OCI-LY7 (cell line): ENCODE measurements at regions not wholly inside any gene's neighbourhood (a gene's known extent, or its start where the extent isn't known, plus 50 kb on each side); places are given as distances from the start of the nearest gene placed in this dataset.

ENCODE experiments used
- BruUV-seq: library from RNA; stranded (reverse); fragments of 400-500 nt; replicated peaks from 2 replicates; lab custom pipeline; 2021; lab: Mats Ljungman, UMichigan
- CTCF ChIA-PET: fragments of 300-600 bp; sonication (Branson Sonifier 250); formaldehyde crosslinking; loops from one replicate; lab custom pipeline; 2022; ENCODE audit warnings: antibody characterized with exemption; ENCODE audit not compliant: unreplicated experiment; lab: Charles Lee
- POLR2A ChIA-PET: fragments of 300-600 bp; sonication (Branson Sonifier 250); formaldehyde crosslinking; loops from one replicate; lab custom pipeline; 2022; ENCODE audit warnings: antibody characterized with exemption; lab: Charles Lee
- DNase-seq: peaks from one replicate; pipeline ENCODE4 v3.0.0-alpha.2; 2015; ENCODE audit warnings: low spot score
- H2AFZ ChIP-seq: fragments of 200-600 bp; sonication (generic), shearing (Covaris generic); 2 replicates; pipeline ENCODE4 v1.6.1; 2014; ENCODE audit warnings: mild to moderate bottlenecking, antibody characterized with exemption, low read length, moderate library complexity
- H3K27ac ChIP-seq: fragments of 200-600 bp; sonication (generic); 2 replicates; pipeline ENCODE4 v1.5.1; 2014; ENCODE audit warnings: mixed run types, low read depth, mild to moderate bottlenecking, moderate library complexity, low read length, inconsistent platforms; ENCODE audit not compliant: poor library complexity, severe bottlenecking
- H3K36me3 ChIP-seq: fragments of 200-600 bp; sonication (generic); 2 replicates; pipeline ENCODE4 v1.6.1; 2014; ENCODE audit warnings: mild to moderate bottlenecking, antibody characterized with exemption, low read length, moderate library complexity, mixed read lengths; ENCODE audit not compliant: insufficient read depth
- H3K4me1 ChIP-seq: fragments of 200-600 bp; sonication (generic); 2 replicates; pipeline ENCODE4 v1.5.1; 2014; ENCODE audit warnings: mild to moderate bottlenecking, low read length; ENCODE audit not compliant: insufficient read depth, poor library complexity, severe bottlenecking
- H3K4me2 ChIP-seq: fragments of 200-600 bp; sonication (generic); 2 replicates; pipeline ENCODE4 v1.6.1; 2014; ENCODE audit warnings: mild to moderate bottlenecking, low read length
- H3K4me3 ChIP-seq: fragments of 200-600 bp; sonication (generic); 2 replicates; pipeline ENCODE4 v1.5.1; 2014; ENCODE audit warnings: mild to moderate bottlenecking, low read depth, low read length; ENCODE audit not compliant: poor library complexity, severe bottlenecking
- H3K79me2 ChIP-seq: fragments of 200-600 bp; sonication (generic); 2 replicates; pipeline ENCODE4 v1.6.1; 2016; ENCODE audit warnings: low read depth, mild to moderate bottlenecking, low read length, moderate library complexity, mixed read lengths; ENCODE audit not compliant: insufficient read depth
- H3K9me2 ChIP-seq: fragments of 200-600 bp; sonication (generic); 2 replicates; pipeline ENCODE4 v1.6.1; 2016; ENCODE audit warnings: mild to moderate bottlenecking, low read length, mixed read lengths; ENCODE audit not compliant: insufficient read depth
- H3K9me3 ChIP-seq: fragments of 200-600 bp; sonication (generic); 2 replicates; pipeline ENCODE4 v1.6.1; 2014; ENCODE audit warnings: mild to moderate bottlenecking, mixed run types, low read length, mixed read lengths
- H4K20me1 ChIP-seq: fragments of 200-600 bp; sonication (generic); 2 replicates; pipeline ENCODE4 v1.6.1; 2014; ENCODE audit warnings: mild to moderate bottlenecking, antibody characterized with exemption, low read length, moderate library complexity, mixed read lengths; ENCODE audit not compliant: insufficient read depth
- CTCF ChIP-seq: fragments of 200-600 bp; sonication (generic); conservative IDR thresholded peaks from 2 replicates; pipeline ENCODE4 v1.5.1; 2014; ENCODE audit warnings: mild to moderate bottlenecking, antibody characterized with exemption, low read length, moderate library complexity, mixed read lengths
- EZH2phosphoT487 ChIP-seq: fragments of 200-600 bp; sonication (generic); IDR thresholded peaks from 2 replicates; pipeline ENCODE4 v1.6.1; 2018; ENCODE audit warnings: low read depth, borderline replicate concordance, mild to moderate bottlenecking, mixed run types, antibody characterized with exemption, low read length, moderate library complexity, mixed read lengths
- intact Hi-C: fragments of 100-400 bp; cut with micrococcal nuclease; formaldehyde crosslinking; loops from one replicate; pipeline ENCODE4 v1.10.0; 2022; ENCODE audit not compliant: unreplicated experiment

- no peak overlapping the region for H3K4me3 ChIP-seq
- POLR2A ChIA-PET, result interaction anchor here (0.8 kb wide), 1 partner anchor 13 kb away, joined by 3 read pairs; no protein-coding TSS in a partner anchor
- CTCF ChIA-PET, result no interaction called here
- H3K4me1 ChIP-seq, result no peaks in the 10 kb centered on the region
- DNase-seq, result no peak
- no peak overlapping the region for H2AFZ ChIP-seq
- H3K27ac ChIP-seq, result no peak overlapping the region
- H3K79me2 ChIP-seq, result no peaks in the 10 kb centered on the region
- BruUV-seq, result no TSS peak
- no peaks in the 10 kb centered on the region for H4K20me1 ChIP-seq
- no peak overlapping the region for H3K4me2 ChIP-seq
- intact Hi-C loops, result no loop called here
- H3K36me3 ChIP-seq, result no peaks in the 10 kb centered on the region
- no peaks in the 10 kb centered on the region for H3K9me3 ChIP-seq
- TF ChIP-seq EZH2phosphoT487 (no peak), CTCF (no peak)
- H3K9me2 ChIP-seq, result no peaks in the 10 kb centered on the region
These were observed 479.7 kb upstream of the PCDH15 start for GRCh38 chr10:55280696-55281095.

- intact Hi-C loops, result no loop called here
- CTCF ChIA-PET, result no interaction called here
- H3K4me1 ChIP-seq, result no peaks in the 10 kb centered on the region
- DNase-seq, result no peak
- H3K9me3 ChIP-seq, result no peaks in the 10 kb centered on the region
- no peaks in the 10 kb centered on the region for H4K20me1 ChIP-seq
- H3K27ac ChIP-seq, result no peak overlapping the region
- no peaks in the 10 kb centered on the region for H3K79me2 ChIP-seq
- no peak overlapping the region for H2AFZ ChIP-seq
- POLR2A ChIA-PET, result no interaction called here
- H3K9me2 ChIP-seq, result no peaks in the 10 kb centered on the region
- H3K4me2 ChIP-seq, result no peak overlapping the region
- TF ChIP-seq EZH2phosphoT487 (no peak), CTCF (no peak)
- H3K4me3 ChIP-seq, result no peak overlapping the region
- BruUV-seq, result no TSS peak
- H3K36me3 ChIP-seq, result no peaks in the 10 kb centered on the region
These were observed 476.5 kb upstream of the PCDH15 start for GRCh38 chr10:55277549-55277948.

GRCh38 chr10:55274367-55274766 is 473.3 kb upstream of the PCDH15 start:
- Histone ChIP-seq H3K4me2 (no peak overlapping the region), H3K4me1 (no peaks in the 10 kb centered on the region), H3K36me3 (no peaks in the 10 kb centered on the region), H3K27ac (no peak overlapping the region), H4K20me1 (no peaks in the 10 kb centered on the region), H3K9me3 (no peaks in the 10 kb centered on the region), H3K4me3 (no peak overlapping the region), H2AFZ (no peak overlapping the region), H3K79me2 (no peaks in the 10 kb centered on the region), H3K9me2 (no peaks in the 10 kb centered on the region)
- no peak for DNase-seq
- BruUV-seq, result no TSS peak
- POLR2A ChIA-PET, result no interaction called here
- no peak for TF ChIP-seq CTCF
- TF ChIP-seq EZH2phosphoT487, result no peak
- CTCF ChIA-PET, result no interaction called here
- intact Hi-C loops, result no loop called here
